H1 (cell line): ENCODE measurements at regions not wholly inside any gene's neighbourhood (a gene's known extent, or its start where the extent isn't known, plus 50 kb on each side); places are given as distances from the start of the nearest gene placed in this dataset.

Experiments
- CEBPB ChIP-seq: IDR thresholded peaks from 2 replicates; pipeline ENCODE4 v1.6.1; 2012; ENCODE audit warnings: low read depth, low read length
- CHD7 ChIP-seq: fragments of 300-600 bp; sonication (generic); IDR thresholded peaks from 2 replicates; pipeline ENCODE4 v1.7.1; 2012; ENCODE audit warnings: low read length, moderate library complexity, mild to moderate bottlenecking, inconsistent platforms; ENCODE audit not compliant: insufficient replicate concordance
- EP300 ChIP-seq, 2 experiments: IDR thresholded peaks; 1 replicate in 1 of 2; 2 replicates in 1 of 2; pipeline ENCODE4 v1.6.1; 2011 to 2012; ENCODE audit warnings: low read depth in 2 of 2, low read length in 2 of 2, mild to moderate bottlenecking in 2 of 2, borderline replicate concordance in 1 of 2, inconsistent platforms in 1 of 2, moderate library complexity in 1 of 2
- HDAC2 ChIP-seq, 2 experiments: fragments of 300-600 bp in 1 of 2; sonication (generic) in 1 of 2; IDR thresholded peaks; 2 replicates each; pipeline ENCODE4 v1.6.1; 2011 to 2012; ENCODE audit warnings: low read depth in 2 of 2, low read length in 2 of 2, mild to moderate bottlenecking in 2 of 2, moderate library complexity in 2 of 2, borderline replicate concordance in 1 of 2, inconsistent platforms in 1 of 2
- KDM1A ChIP-seq: fragments of 200-600, 300-600 bp; sonication (generic); IDR thresholded peaks from 2 replicates; pipeline ENCODE4 v1.7.1; 2016; ENCODE audit warnings: mild to moderate bottlenecking, low read length, borderline replicate concordance
- KDM4A ChIP-seq: IDR thresholded peaks from one replicate; pipeline ENCODE4 v1.7.1; 2012; ENCODE audit warnings: low read depth, mild to moderate bottlenecking, moderate library complexity, low read length, inconsistent platforms; ENCODE audit not compliant: severe bottlenecking
- NANOG ChIP-seq: IDR thresholded peaks from 2 replicates; pipeline ENCODE4 v1.6.1; 2011; ENCODE audit warnings: low read length, low read depth, mild to moderate bottlenecking, inconsistent platforms; ENCODE audit not compliant: insufficient read depth, poor library complexity, severe bottlenecking
- POLR2AphosphoS5 ChIP-seq: IDR thresholded peaks from 2 replicates; pipeline ENCODE4 v1.6.1; 2011; ENCODE audit warnings: low read depth, low read length
- RXRA ChIP-seq: IDR thresholded peaks from 2 replicates; pipeline ENCODE4 v1.6.1; 2011; ENCODE audit warnings: low read depth, mild to moderate bottlenecking, low read length, moderate library complexity; ENCODE audit not compliant: insufficient read depth
- SP1 ChIP-seq: IDR thresholded peaks from 2 replicates; pipeline ENCODE4 v1.6.1; 2011; ENCODE audit warnings: low read depth, low read length
- TCF12 ChIP-seq: IDR thresholded peaks from 2 replicates; pipeline ENCODE4 v1.6.1; 2011; ENCODE audit warnings: low read depth, mild to moderate bottlenecking, low read length
- ZNF274 ChIP-seq: IDR thresholded peaks from 2 replicates; pipeline ENCODE4 v1.7.0; 2012; ENCODE audit warnings: low read length, borderline replicate concordance; ENCODE audit errors: extremely low read depth

DNA sequence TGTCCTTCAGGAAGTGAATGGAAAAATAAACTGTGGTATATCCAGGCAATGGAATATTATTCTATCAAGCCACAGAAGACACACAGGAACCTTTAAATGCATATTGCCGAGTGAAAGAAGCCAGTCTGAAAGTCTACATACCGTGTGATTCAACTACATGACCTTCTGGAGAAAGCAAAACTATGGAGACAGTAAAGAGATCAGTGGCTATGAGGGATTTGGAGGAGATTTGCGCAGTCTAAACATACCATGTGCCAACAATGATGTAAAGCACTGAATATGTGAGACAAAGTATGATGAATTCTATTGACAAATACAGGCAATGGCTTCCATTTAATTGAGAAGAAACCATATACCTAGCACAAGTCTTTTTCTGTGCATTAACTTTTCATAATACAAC, 518.3 kb upstream of the ZNF337 start (continued):
- no peak for TF ChIP-seq CHD7
- no peak for TF ChIP-seq HDAC2 (IDR thresholded peaks at IDR 0.05; ENCODE audit: borderline replicate concordance in 1 of 2, low read depth in 2 of 2, low read length in 2 of 2)
- no peak for TF ChIP-seq POLR2AphosphoS5
- TF ChIP-seq TCF12 = no peak
- no peak for TF ChIP-seq EP300 (IDR thresholded peaks at IDR 0.05; ENCODE audit: borderline replicate concordance in 1 of 2, low read depth in 2 of 2, low read length in 2 of 2)
- no peak for TF ChIP-seq KDM4A
- TF ChIP-seq NANOG = no peak
- TF ChIP-seq ZNF274 = no peak
- no peak for TF ChIP-seq RXRA
- TF ChIP-seq SP1 = no peak
- TF ChIP-seq KDM1A = no peak
- no peak for TF ChIP-seq CEBPB
